Activated B cell treated with CpG ODN at 0.5 μM for 24 hours (primary cell): ENCODE measurements at regions not wholly inside any gene's neighbourhood (a gene's known extent, or its start where the extent isn't known, plus 50 kb on each side); places are given as distances from the start of the nearest gene placed in this dataset.

Source experiments
- ATAC-seq: fragments of 200-7000 bp; cut with Tn5 transposase; one replicate; pipeline ENCODE4 v1.10.0; 2021; ENCODE audit warnings: low read depth, mild to moderate bottlenecking, moderate library complexity
- CTCF ChIA-PET: fragments of 350-600 bp; sonication (Branson Sonifier 250); formaldehyde crosslinking; loops from one replicate; lab custom pipeline; 2021; ENCODE audit warnings: antibody characterized with exemption; lab: Charles Lee
- POLR2A ChIA-PET: fragments of 350-600 bp; sonication (Branson Sonifier 250); formaldehyde crosslinking; loops from one replicate; lab custom pipeline; 2021; ENCODE audit warnings: antibody characterized with exemption; lab: Charles Lee
- DNase-seq: peaks from one replicate; pipeline ENCODE4 v3.0.0; 2022
- H3K27ac Mint-ChIP-seq: one replicate; pipeline ENCODE4 v1.8.0; 2020; ENCODE audit warnings: mixed read lengths
- H3K27me3 Mint-ChIP-seq: one replicate; pipeline ENCODE4 v1.8.0; 2021; ENCODE audit warnings: mixed read lengths
- H3K36me3 Mint-ChIP-seq: one replicate; pipeline ENCODE4 v1.8.0; 2021; ENCODE audit warnings: low read depth, mixed read lengths
- H3K4me1 Mint-ChIP-seq: one replicate; pipeline ENCODE4 v1.8.0; 2021; ENCODE audit warnings: mixed read lengths
- H3K4me3 Mint-ChIP-seq: one replicate; pipeline ENCODE4 v1.8.0; 2020; ENCODE audit warnings: mild to moderate bottlenecking, mixed read lengths
- H3K9me3 Mint-ChIP-seq: one replicate; pipeline ENCODE4 v1.8.0; 2020; ENCODE audit warnings: mixed read lengths
- CTCF ChIP-seq: fragments of 200-600 bp; IDR thresholded peaks from one replicate; pipeline ENCODE4 v1.8.0; 2022; ENCODE audit warnings: antibody characterized with exemption, mild to moderate bottlenecking
- intact Hi-C: fragments of 100-400 bp; cut with micrococcal nuclease; formaldehyde crosslinking; loops from one replicate; pipeline ENCODE4 v1.15.1; 2024

- TF ChIP-seq CTCF: no peak
- Mint-ChIP-seq H3K4me1 (no peaks in the 10 kb centered on the region), H3K36me3 (no peaks in the 10 kb centered on the region), H3K4me3 (no peak overlapping the region), H3K9me3 (no peaks in the 10 kb centered on the region), H3K27me3 (peaks cover 12% of the 10 kb centered on the region), H3K27ac (no peak overlapping the region)
- ATAC-seq (no peak), DNase-seq (no peak)
- POLR2A ChIA-PET: no interaction called here
- CTCF ChIA-PET: no interaction called here
- intact Hi-C loops: no loop called here
These were observed 263.3 kb downstream of the ABHD5 start for GRCh38 chr3:43953814-43954692.

GRCh38 chr3:43956945-43957344 lies 266.2 kb downstream of the ABHD5 start:
- DNase-seq: no peak
- Mint-ChIP-seq H3K4me1 (no peaks in the 10 kb centered on the region), H3K27ac (no peak overlapping the region), H3K27me3 (peaks cover 1% of the 10 kb centered on the region), H3K36me3 (no peaks in the 10 kb centered on the region), H3K9me3 (no peaks in the 10 kb centered on the region), H3K4me3 (no peak overlapping the region)
- ChIA-PET POLR2A (no interaction called here), CTCF (no interaction called here)
- intact Hi-C loops: no loop called here
- no peak for TF ChIP-seq CTCF
- no peak for ATAC-seq

- ChIA-PET POLR2A (no interaction called here), CTCF (no interaction called here)
- no peak overlapping the region for H3K4me3 Mint-ChIP-seq
- no peaks in the 10 kb centered on the region for H3K27me3 Mint-ChIP-seq
- DNase-seq: no peak
- ATAC-seq: no peak
- no peak for TF ChIP-seq CTCF
- no peaks in the 10 kb centered on the region for H3K4me1 Mint-ChIP-seq
- no peaks in the 10 kb centered on the region for H3K9me3 Mint-ChIP-seq
- no peak overlapping the region for H3K27ac Mint-ChIP-seq
- intact Hi-C loops: no loop called here
- no peaks in the 10 kb centered on the region for H3K36me3 Mint-ChIP-seq
These were observed 266.8 kb downstream of the ABHD5 start for GRCh38 chr3:43957553-43957952.

- H3K27me3 Mint-ChIP-seq: no peaks in the 10 kb centered on the region
- H3K9me3 Mint-ChIP-seq: no peaks in the 10 kb centered on the region
- H3K27ac Mint-ChIP-seq: no peak overlapping the region
- DNase-seq: no peak
- ATAC-seq: no peak
- intact Hi-C loops: no loop called here
- H3K4me3 Mint-ChIP-seq: no peak overlapping the region
- H3K4me1 Mint-ChIP-seq: no peaks in the 10 kb centered on the region
- no peak for TF ChIP-seq CTCF
- CTCF ChIA-PET: no interaction called here
- no peaks in the 10 kb centered on the region for H3K36me3 Mint-ChIP-seq
- POLR2A ChIA-PET: no interaction called here
These were observed 267.4 kb downstream of the ABHD5 start for GRCh38 chr3:43958005-43958770.

- ChIA-PET CTCF (no interaction called here), POLR2A (no interaction called here)
- Mint-ChIP-seq H3K27ac (no peak overlapping the region), H3K9me3 (no peaks in the 10 kb centered on the region), H3K4me1 (no peaks in the 10 kb centered on the region), H3K4me3 (no peak overlapping the region), H3K36me3 (no peaks in the 10 kb centered on the region), H3K27me3 (no peaks in the 10 kb centered on the region)
- no peak for TF ChIP-seq CTCF
- intact Hi-C loops: no loop called here
- DNase-seq (no peak), ATAC-seq (no peak)
These were observed 268.2 kb downstream of the ABHD5 start for GRCh38 chr3:43958973-43959372.
